ENCODE measurements at regions not wholly inside any gene's neighbourhood (a gene's known extent, or its start where the extent isn't known, plus 50 kb on each side); places are given as distances from the start of the nearest gene placed in this dataset.
"Not testable (repeated sequence)": the region's sequence is repeated elsewhere in the genome, so short reads cannot be mapped to it uniquely, and the experiment has no call there.

DNA sequence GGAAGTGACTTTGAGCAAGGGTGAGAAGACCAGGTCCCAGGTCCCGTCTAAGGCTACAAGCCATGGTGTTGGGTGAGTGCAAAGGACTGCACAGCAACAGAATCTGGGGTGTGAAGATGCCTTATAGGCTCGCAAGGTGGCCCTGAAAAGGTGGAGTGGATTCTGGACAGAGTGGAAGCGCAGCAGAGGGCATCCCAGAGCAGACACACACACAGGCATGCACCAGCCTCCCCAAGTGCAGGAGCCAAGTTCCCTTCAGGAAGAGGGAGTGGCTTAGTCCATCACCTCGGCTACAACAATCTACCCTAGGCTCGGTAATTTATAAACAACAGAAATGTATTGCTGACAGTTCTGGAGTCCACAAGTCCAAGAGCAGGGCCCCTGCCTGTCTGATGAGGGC is 180.1 kb upstream of the PDE10A start:
- TF ChIP-seq, protein P1, sequence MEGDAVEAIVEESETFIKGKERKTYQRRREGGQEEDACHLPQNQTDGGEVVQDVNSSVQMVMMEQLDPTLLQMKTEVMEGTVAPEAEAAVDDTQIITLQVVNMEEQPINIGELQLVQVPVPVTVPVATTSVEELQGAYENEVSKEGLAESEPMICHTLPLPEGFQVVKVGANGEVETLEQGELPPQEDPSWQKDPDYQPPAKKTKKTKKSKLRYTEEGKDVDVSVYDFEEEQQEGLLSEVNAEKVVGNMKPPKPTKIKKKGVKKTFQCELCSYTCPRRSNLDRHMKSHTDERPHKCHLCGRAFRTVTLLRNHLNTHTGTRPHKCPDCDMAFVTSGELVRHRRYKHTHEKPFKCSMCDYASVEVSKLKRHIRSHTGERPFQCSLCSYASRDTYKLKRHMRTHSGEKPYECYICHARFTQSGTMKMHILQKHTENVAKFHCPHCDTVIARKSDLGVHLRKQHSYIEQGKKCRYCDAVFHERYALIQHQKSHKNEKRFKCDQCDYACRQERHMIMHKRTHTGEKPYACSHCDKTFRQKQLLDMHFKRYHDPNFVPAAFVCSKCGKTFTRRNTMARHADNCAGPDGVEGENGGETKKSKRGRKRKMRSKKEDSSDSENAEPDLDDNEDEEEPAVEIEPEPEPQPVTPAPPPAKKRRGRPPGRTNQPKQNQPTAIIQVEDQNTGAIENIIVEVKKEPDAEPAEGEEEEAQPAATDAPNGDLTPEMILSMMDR (IDR thresholded peaks at IDR 0.05) = no peak
- ATAC-seq (ENCODE audit: insufficient number of reproducible peaks, low FRiP score, low read depth) = no peak

DNA sequence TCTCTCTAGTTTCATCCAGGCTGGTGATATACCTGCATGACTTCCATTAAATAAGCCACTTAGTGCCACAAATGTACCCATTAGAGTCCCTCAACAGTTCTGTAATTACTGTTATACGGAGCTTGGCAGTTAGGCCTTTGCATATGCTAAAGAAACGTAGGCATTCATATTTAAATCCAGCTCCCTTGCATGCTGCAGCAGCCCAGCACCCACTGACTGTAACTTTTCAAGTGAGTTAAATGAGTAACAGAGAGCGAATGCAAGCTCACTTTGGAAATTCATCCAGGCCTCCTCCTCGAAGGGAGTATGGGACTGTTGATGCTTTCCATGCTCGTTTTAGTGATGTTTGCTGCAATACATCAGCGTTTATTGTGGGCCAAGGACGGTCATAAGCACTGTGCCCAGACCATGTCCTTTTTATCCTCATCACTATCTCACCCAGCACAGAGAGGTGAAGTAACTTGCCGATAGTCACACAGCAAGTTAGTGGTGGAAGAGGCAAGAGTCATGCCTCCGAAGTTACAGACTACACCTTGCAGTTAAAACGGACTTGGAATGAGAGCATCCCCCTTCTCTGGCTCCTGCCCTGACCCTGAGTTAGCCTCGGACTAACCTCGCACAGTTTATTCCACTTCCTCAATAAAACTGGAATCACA is 179.4 kb upstream of the PDE10A start:
- H3K27me3 ChIP-seq (replicated peaks; ENCODE audit: insufficient read depth) = no peaks in the 10 kb centered on the region
- peaks cover 0 to 6% of the 10 kb centered on the region in 2 donors for H3K4me1 ChIP-seq (ENCODE audit: control insufficient read depth in 1 of 2, low read depth in 2 of 2)
- no peak overlapping the region for H3K27ac ChIP-seq
- no peaks in the 10 kb centered on the region for H3K9me3 ChIP-seq
- no peak for ATAC-seq (ENCODE audit: insufficient number of reproducible peaks, low FRiP score, low read depth)
- TF ChIP-seq, protein P1 (IDR thresholded peaks at IDR 0.05) = no peak
- DNase-seq (ENCODE audit: low spot score) = no peak
- H3K4me3 ChIP-seq = no peak overlapping the region
- H3K36me3 ChIP-seq = no peaks in the 10 kb centered on the region

More for the DNA sequence above, 180.1 kb upstream of the PDE10A start:
- H3K36me3 ChIP-seq = no peaks in the 10 kb centered on the region
- H3K9me3 ChIP-seq = no peaks in the 10 kb centered on the region
- no peak for DNase-seq (ENCODE audit: low spot score)
- no peaks in the 10 kb centered on the region for H3K27me3 ChIP-seq (replicated peaks; ENCODE audit: insufficient read depth)
- H3K4me3 ChIP-seq = no peak overlapping the region
- H3K4me1 ChIP-seq (ENCODE audit: control insufficient read depth in 1 of 2, low read depth in 2 of 2) = peaks cover 0 to 7% of the 10 kb centered on the region in 2 donors
- no peak overlapping the region for H3K27ac ChIP-seq

GRCh38 chr6:165841153-165841558 is 178.1 kb upstream of the PDE10A start:
- Histone ChIP-seq H3K27me3 (replicated peaks; ENCODE audit: insufficient read depth) (no peaks in the 10 kb centered on the region), H3K36me3 (no peaks in the 10 kb centered on the region), H3K27ac (no peak overlapping the region), H3K9me3 (no peaks in the 10 kb centered on the region), H3K4me3 (no peak overlapping the region), H3K4me1 (ENCODE audit: control insufficient read depth in 1 of 2, low read depth in 2 of 2) (no peaks in the 10 kb centered on the region)
- TF ChIP-seq, protein P1 (IDR thresholded peaks at IDR 0.05) = no peak
- no peak for ATAC-seq (ENCODE audit: insufficient number of reproducible peaks, low FRiP score, low read depth)
- DNase-seq (ENCODE audit: low spot score) = no peak

- H3K27ac ChIP-seq = no peak overlapping the region
- TF ChIP-seq, protein P1 (IDR thresholded peaks at IDR 0.05) = no peak
- DNase-seq (ENCODE audit: low spot score) = no peak
- no peak for ATAC-seq (ENCODE audit: insufficient number of reproducible peaks, low FRiP score, low read depth)
- no peaks in the 10 kb centered on the region for H3K36me3 ChIP-seq
- H3K9me3 ChIP-seq = no peaks in the 10 kb centered on the region
- H3K27me3 ChIP-seq (replicated peaks; ENCODE audit: insufficient read depth) = no peaks in the 10 kb centered on the region
- H3K4me1 ChIP-seq (ENCODE audit: control insufficient read depth in 1 of 2, low read depth in 2 of 2) = no peaks in the 10 kb centered on the region
- H3K4me3 ChIP-seq = no peak overlapping the region
Measured at GRCh38 chr6:165837948-165838745, 175.1 kb upstream of the PDE10A start.

- H3K9me3 ChIP-seq; H3K4me3 ChIP-seq; H3K36me3 ChIP-seq; H3K4me1 ChIP-seq (ENCODE audit: control insufficient read depth in 1 of 2, low read depth in 2 of 2); H3K27me3 ChIP-seq (replicated peaks; ENCODE audit: insufficient read depth); ATAC-seq (ENCODE audit: insufficient number of reproducible peaks, low FRiP score, low read depth); H3K27ac ChIP-seq; DNase-seq (ENCODE audit: low spot score): not testable (repeated sequence)
Measured at GRCh38 chr6:165836648-165837047, 173.6 kb upstream of the PDE10A start.

Measured in thoracic aorta (tissue), 2 donors.